BLaER1 (cell line): ENCODE measurements at regions not wholly inside any gene's neighbourhood (a gene's known extent, or its start where the extent isn't known, plus 50 kb on each side); places are given as distances from the start of the nearest gene placed in this dataset.

Source experiments
- H3K27ac ChIP-seq: shearing (Covaris generic); formaldehyde crosslinking; 2 replicates; pipeline ENCODE4 v1.8.1; 2022
- H3K27me3 ChIP-seq: shearing (Covaris generic); formaldehyde crosslinking; 2 replicates; pipeline ENCODE4 v1.8.1; 2022
- H3K36me3 ChIP-seq: shearing (Covaris generic); formaldehyde crosslinking; 2 replicates; pipeline ENCODE4 v1.8.1; 2022
- H3K4me1 ChIP-seq: shearing (Covaris generic); formaldehyde crosslinking; 2 replicates; pipeline ENCODE4 v1.8.1; 2022
- H3K4me2 ChIP-seq: shearing (Covaris generic); formaldehyde crosslinking; 2 replicates; pipeline ENCODE4 v1.8.1; 2022
- H3K4me3 ChIP-seq: shearing (Covaris generic); formaldehyde crosslinking; 2 replicates; pipeline ENCODE4 v1.8.1; 2022
- H3K9ac ChIP-seq: shearing (Covaris generic); formaldehyde crosslinking; 2 replicates; pipeline ENCODE4 v1.8.1; 2022
- H3K9me3 ChIP-seq: shearing (Covaris generic); formaldehyde crosslinking; 2 replicates; pipeline ENCODE4 v1.8.1; 2022
- H4K20me1 ChIP-seq: shearing (Covaris generic); formaldehyde crosslinking; 2 replicates; pipeline ENCODE4 v1.8.1; 2022
- Cebpa-rat ChIP-seq: shearing (Covaris generic); IDR thresholded peaks from 2 replicates; pipeline ENCODE4 v1.8.1; 2022

GRCh38 chr3:144912968-144913367, 941.3 kb downstream of the DIPK2A start:
- no peak for TF ChIP-seq Cebpa-rat
- Histone ChIP-seq H3K27me3 (no peaks in the 10 kb centered on the region), H3K36me3 (no peaks in the 10 kb centered on the region), H3K27ac (no peak overlapping the region), H3K4me2 (no peak overlapping the region), H3K9me3 (peaks cover 12% of the 10 kb centered on the region; the same call in 1 of the 2 replicates), H3K4me1 (no peaks in the 10 kb centered on the region), H3K4me3 (no peak overlapping the region), H4K20me1 (no peaks in the 10 kb centered on the region), H3K9ac (no peak overlapping the region)

GRCh38 chr3:144915202-144915601, 943.6 kb downstream of the DIPK2A start:
- H4K20me1 ChIP-seq: no peaks in the 10 kb centered on the region
- H3K27ac ChIP-seq: no peak overlapping the region
- H3K9ac ChIP-seq: no peak overlapping the region
- no peaks in the 10 kb centered on the region for H3K9me3 ChIP-seq
- H3K4me3 ChIP-seq: no peak overlapping the region
- no peaks in the 10 kb centered on the region for H3K27me3 ChIP-seq
- no peaks in the 10 kb centered on the region for H3K4me1 ChIP-seq
- no peak for TF ChIP-seq Cebpa-rat
- H3K4me2 ChIP-seq: no peak overlapping the region
- H3K36me3 ChIP-seq: no peaks in the 10 kb centered on the region

DNA sequence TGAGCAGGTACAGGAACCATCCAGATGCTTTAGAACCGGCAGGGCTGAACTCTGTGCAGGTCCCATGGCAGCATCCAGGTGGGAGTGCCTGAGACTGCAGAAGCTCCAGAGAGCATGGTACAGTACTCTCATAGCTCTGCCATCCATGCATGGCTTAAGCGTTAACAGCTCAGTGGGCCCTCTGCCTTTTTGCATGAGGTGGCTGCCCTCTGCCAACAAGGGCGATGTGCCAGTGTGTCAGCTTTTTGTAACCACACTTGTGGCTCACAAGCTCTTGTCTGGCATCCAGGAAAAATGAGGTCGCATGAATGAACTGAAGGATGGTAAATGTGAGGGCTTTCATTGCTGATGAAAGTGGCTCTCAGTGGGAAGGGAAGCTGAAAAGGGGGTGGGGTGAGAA, 950.1 kb downstream of the DIPK2A start:
- no peak overlapping the region for H3K9ac ChIP-seq
- H3K27me3 ChIP-seq: no peaks in the 10 kb centered on the region
- H3K36me3 ChIP-seq: no peaks in the 10 kb centered on the region
- H3K4me2 ChIP-seq: no peak overlapping the region
- no peak overlapping the region for H3K4me3 ChIP-seq
- H4K20me1 ChIP-seq: no peaks in the 10 kb centered on the region
- peaks cover 5% of the 10 kb centered on the region; the same call in 1 of the 2 replicates for H3K9me3 ChIP-seq
- no peak for TF ChIP-seq Cebpa-rat
- no peaks in the 10 kb centered on the region for H3K4me1 ChIP-seq
- no peak overlapping the region for H3K27ac ChIP-seq

DNA sequence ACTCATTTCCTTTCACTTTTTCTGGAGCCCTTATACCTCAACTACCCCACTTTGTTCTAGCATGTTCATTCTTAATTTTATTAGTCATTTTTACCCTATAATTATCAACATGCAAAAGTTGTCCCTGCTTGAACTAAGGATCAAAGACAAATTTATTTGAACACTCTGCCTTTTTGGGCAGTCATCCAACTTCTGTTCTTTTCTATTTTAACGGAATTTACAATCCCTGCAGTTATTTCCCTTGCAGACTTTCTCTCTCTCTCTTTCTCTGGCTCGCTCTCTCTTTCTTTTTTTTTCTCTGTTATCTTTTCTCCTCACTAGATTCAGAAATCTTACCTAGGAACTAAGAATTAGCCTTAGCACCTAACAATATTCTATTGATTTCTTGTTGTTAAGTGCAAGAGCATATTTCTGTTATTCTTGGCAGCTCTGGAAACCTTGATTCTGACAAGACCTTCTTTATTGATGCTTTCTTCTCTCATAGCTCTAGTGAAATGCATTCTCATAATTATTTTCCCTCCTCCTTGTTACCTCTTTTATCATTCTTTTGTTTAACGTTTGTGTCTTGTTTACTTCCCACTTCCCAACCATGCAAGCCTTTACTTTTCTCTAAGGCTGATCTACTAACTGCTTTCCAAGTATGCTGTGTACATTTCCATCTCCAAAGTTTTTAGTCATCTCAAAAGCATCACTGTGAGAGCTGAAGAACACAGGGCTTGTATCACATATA, 951.6 kb downstream of the DIPK2A start:
- H3K27ac ChIP-seq: no peak overlapping the region
- H3K4me2 ChIP-seq: no peak overlapping the region
- no peak overlapping the region for H3K9ac ChIP-seq
- no peak for TF ChIP-seq Cebpa-rat
- no peaks in the 10 kb centered on the region for H3K27me3 ChIP-seq
- H3K4me1 ChIP-seq: no peaks in the 10 kb centered on the region
- no peak overlapping the region for H3K4me3 ChIP-seq
- H3K36me3 ChIP-seq: no peaks in the 10 kb centered on the region
- H3K9me3 ChIP-seq: peaks cover 5% of the 10 kb centered on the region; the same call in 1 of the 2 replicates
- no peaks in the 10 kb centered on the region for H4K20me1 ChIP-seq

DNA sequence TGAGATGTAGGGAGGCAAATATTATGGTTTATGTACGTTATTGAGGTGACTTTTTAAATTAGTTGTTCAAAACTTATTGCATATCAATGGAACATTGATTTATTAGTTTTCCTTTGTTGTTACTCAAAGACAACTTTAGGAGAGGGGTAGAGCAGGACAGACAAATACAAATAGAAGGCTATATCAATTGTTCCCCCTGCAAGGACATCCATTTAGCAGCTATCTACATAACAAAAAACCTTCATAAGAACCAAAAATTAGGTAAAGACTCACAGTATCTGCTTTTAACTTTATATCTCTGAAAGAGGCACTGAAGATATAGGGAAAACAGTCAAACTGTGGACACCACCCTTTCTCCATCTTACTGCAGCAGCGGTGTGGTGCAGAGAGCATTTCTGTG, 958.8 kb downstream of the DIPK2A start:
- Histone ChIP-seq H4K20me1 (no peaks in the 10 kb centered on the region), H3K27me3 (no peaks in the 10 kb centered on the region), H3K4me3 (no peak overlapping the region), H3K36me3 (no peaks in the 10 kb centered on the region), H3K4me1 (no peaks in the 10 kb centered on the region), H3K9me3 (no peaks in the 10 kb centered on the region), H3K4me2 (no peak overlapping the region), H3K9ac (no peak overlapping the region), H3K27ac (no peak overlapping the region)
- TF ChIP-seq Cebpa-rat: no peak

DNA sequence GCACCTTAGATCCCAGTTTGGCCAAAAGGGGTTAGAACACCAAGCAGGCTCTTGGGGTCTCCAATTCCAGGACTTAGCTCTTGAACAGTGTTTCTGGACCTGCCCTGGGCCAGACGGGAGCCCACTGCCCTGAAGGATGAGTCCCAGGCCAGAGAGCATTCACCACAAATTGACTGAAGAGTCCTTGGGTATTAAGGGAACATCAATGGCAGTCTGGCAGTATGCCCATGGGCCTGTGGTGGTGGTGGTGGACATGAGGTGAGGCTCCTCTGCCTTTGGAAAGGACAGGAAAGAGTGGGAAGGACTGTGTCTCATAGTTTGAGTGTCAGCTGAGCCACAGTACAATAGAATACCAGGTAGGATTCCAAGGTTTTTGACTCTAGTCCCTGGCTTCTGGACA, 960.0 kb downstream of the DIPK2A start:
- no peaks in the 10 kb centered on the region for H3K4me1 ChIP-seq
- H3K9ac ChIP-seq: no peak overlapping the region
- H4K20me1 ChIP-seq: no peaks in the 10 kb centered on the region
- no peak overlapping the region for H3K4me3 ChIP-seq
- no peaks in the 10 kb centered on the region for H3K36me3 ChIP-seq
- no peaks in the 10 kb centered on the region for H3K27me3 ChIP-seq
- H3K4me2 ChIP-seq: no peak overlapping the region
- TF ChIP-seq Cebpa-rat: no peak
- H3K27ac ChIP-seq: no peak overlapping the region
- no peaks in the 10 kb centered on the region for H3K9me3 ChIP-seq

- no peak for TF ChIP-seq Cebpa-rat
- no peak overlapping the region for H3K4me3 ChIP-seq
- H3K9me3 ChIP-seq: no peaks in the 10 kb centered on the region
- no peak overlapping the region for H3K4me2 ChIP-seq
- no peak overlapping the region for H3K27ac ChIP-seq
- H4K20me1 ChIP-seq: no peaks in the 10 kb centered on the region
- H3K36me3 ChIP-seq: no peaks in the 10 kb centered on the region
- no peaks in the 10 kb centered on the region for H3K27me3 ChIP-seq
- H3K4me1 ChIP-seq: no peaks in the 10 kb centered on the region
- H3K9ac ChIP-seq: no peak overlapping the region
Measured at GRCh38 chr3:144942093-144942837, 970.6 kb downstream of the DIPK2A start.

GRCh38 chr3:144942838-144943197, 971.2 kb downstream of the DIPK2A start:
- H3K9me3 ChIP-seq: no peaks in the 10 kb centered on the region
- H3K9ac ChIP-seq: no peak overlapping the region
- H3K4me3 ChIP-seq: no peak overlapping the region
- H4K20me1 ChIP-seq: no peaks in the 10 kb centered on the region
- H3K27me3 ChIP-seq: no peaks in the 10 kb centered on the region
- no peaks in the 10 kb centered on the region for H3K4me1 ChIP-seq
- TF ChIP-seq Cebpa-rat: no peak
- no peak overlapping the region for H3K27ac ChIP-seq
- no peak overlapping the region for H3K4me2 ChIP-seq
- H3K36me3 ChIP-seq: no peaks in the 10 kb centered on the region

- Histone ChIP-seq H3K27me3 (no peaks in the 10 kb centered on the region), H3K9ac (no peak overlapping the region), H3K4me3 (no peak overlapping the region), H3K27ac (no peak overlapping the region), H4K20me1 (no peaks in the 10 kb centered on the region), H3K9me3 (no peaks in the 10 kb centered on the region), H3K4me2 (no peak overlapping the region), H3K36me3 (no peaks in the 10 kb centered on the region), H3K4me1 (no peaks in the 10 kb centered on the region)
- no peak for TF ChIP-seq Cebpa-rat
Measured at GRCh38 chr3:144947895-144948294, 976.3 kb downstream of the DIPK2A start.

GRCh38 chr3:144948711-144949110, 977.1 kb downstream of the DIPK2A start:
- no peak overlapping the region for H3K27ac ChIP-seq
- no peaks in the 10 kb centered on the region for H3K27me3 ChIP-seq
- H3K36me3 ChIP-seq: no peaks in the 10 kb centered on the region
- no peaks in the 10 kb centered on the region for H4K20me1 ChIP-seq
- no peak overlapping the region for H3K9ac ChIP-seq
- TF ChIP-seq Cebpa-rat: no peak
- no peak overlapping the region for H3K4me2 ChIP-seq
- H3K4me3 ChIP-seq: no peak overlapping the region
- H3K9me3 ChIP-seq: no peaks in the 10 kb centered on the region
- no peaks in the 10 kb centered on the region for H3K4me1 ChIP-seq
